SKM-1 treated with dmso at 0.1 percent for 144 hours (cell line): ENCODE measurements at regions not wholly inside any gene's neighbourhood (a gene's known extent, or its start where the extent isn't known, plus 50 kb on each side); places are given as distances from the start of the nearest gene placed in this dataset.
"Not testable (repeated sequence)": the region's sequence is repeated elsewhere in the genome, so short reads cannot be mapped to it uniquely, and the experiment has no call there.

Experiments
- DNase-seq: peaks from one replicate; lab custom pipeline; 2025; ENCODE audit not compliant: unreplicated experiment; lab: John Stamatoyannopoulos, UW

DNA sequence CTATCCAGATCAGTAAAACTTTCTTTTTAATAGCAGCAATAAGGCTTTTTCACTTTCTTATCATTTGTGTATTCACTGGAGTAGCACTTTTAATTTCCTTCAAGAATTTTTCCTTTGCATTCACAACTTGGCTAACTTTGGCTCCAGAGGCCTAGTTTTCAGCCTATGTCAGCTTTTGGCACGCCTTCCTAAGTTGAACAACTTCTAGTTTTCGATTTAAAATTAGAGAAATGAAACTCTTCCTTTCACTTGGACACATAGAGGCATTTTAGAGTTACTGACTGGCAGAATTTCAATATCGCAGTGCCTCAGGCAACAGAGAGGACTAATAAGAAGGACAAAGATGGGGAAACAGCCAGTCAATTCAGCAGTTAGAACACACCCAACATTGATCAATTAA is 577.4 kb downstream of the DSC3 start:
- DNase-seq, result no peak

DNA sequence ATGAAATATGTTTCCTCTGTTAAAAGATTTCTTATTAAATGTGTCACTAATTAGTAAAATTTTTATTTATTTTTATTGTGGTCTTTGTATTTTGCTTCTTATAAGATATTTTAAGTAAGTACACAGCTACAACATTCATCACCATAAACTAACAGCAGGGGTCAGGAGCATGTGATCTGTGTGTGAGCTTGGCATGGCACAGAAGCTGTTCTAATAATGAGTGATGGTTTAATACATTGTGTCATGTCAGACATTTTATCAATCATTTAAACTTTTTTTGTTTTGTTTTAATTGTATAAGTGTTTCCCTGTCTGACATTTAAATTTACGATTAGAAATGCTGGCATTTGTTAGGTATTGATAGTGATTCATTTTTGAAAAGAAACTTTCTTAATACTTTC is 585.4 kb downstream of the DSC3 start:
- no peak for DNase-seq

GRCh38 chr18:30455741-30456140 is 586.8 kb downstream of the DSC3 start:
- no peak for DNase-seq

- DNase-seq, result no peak
Measured at GRCh38 chr18:30454920-30455319, 587.6 kb downstream of the DSC3 start.

DNA sequence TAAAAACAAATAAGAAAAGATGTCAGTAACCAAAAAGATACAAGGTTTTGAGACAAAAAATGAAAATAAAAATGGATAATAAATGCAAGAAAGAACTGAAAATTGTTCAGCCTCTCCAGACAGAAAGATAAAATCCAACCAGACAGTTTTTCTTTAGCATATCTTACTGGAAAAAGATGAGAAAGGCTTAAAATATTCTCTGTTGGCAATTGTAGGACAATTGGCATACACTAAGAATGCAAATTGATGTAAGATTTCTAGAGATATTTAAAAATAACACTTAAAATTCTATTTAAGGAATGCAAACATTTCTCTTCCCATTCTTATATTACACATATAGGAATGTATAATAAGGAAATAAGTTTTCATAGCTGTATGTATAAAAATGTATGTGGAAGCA is 590.6 kb downstream of the DSC3 start:
- no peak for DNase-seq

- DNase-seq, result no peak
Measured at GRCh38 chr18:30450927-30451326, 591.6 kb downstream of the DSC3 start.

DNA sequence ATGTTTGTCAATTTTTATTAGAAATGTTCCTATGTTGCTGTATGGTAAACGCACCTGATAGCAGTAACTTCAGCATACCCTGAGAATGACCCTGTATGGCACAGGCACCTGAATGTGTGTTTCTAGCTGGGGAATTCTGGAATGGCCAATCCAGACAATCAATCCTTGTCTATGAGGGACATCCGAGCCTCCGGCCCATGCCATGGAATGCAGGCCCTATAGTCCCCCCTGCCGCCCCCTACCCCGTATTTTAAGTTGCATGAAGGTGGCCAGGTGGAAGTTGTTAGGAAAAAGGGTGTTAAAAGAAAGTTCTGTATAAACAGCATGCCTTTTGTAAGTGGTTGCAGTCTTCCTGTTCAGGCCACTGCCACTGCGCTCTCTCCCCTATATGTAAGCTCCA is 595.9 kb downstream of the DSC3 start:
- DNase-seq, result no peak

DNA sequence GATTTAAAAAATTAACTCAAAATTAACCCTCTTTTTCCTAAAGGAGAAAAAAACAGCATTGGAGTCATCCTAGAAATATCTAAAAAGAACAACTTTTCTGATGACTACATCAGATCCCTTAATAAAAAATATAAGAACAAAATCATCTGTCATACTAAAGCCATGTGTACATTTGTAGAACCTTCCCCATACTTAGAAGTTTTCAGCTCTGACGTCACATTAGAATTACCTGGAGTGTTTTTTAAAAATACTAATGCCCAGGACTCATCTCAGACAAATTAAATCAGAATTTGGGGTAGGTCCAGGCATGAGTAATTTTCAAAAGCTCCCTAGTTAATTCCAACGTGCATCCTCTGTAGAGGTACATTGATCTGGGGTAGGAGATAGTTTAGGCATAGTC is 598.0 kb downstream of the DSC3 start:
- DNase-seq, result no peak

DNA sequence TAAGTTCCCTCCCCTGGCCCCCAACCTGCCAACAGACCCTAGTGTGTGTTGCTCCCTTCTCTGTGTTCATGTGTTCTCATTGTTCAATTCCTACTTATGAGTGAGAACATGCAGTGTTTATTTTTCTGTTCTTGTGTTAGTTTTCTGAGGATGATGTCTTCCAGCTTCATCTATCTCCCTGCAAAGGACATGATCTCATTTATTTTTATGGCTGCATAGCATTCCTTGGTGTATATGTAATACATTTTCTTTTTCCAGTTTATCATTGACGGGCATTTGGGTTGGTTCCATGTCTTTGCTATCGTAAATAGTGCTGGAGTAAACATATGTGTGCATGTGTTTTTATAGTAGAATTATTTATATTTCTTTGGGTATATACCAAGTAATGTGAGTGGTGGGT is 602.2 kb downstream of the DSC3 start:
- DNase-seq, result no peak

- DNase-seq, result no peak
Measured at GRCh38 chr18:30439174-30439573, 603.4 kb downstream of the DSC3 start.

- no peak for DNase-seq
Measured at GRCh38 chr18:30432349-30432748, 610.2 kb downstream of the DSC3 start.

- DNase-seq, result not testable (repeated sequence)
Measured at GRCh38 chr18:30419399-30419798, 623.1 kb downstream of the DSC3 start.

DNA sequence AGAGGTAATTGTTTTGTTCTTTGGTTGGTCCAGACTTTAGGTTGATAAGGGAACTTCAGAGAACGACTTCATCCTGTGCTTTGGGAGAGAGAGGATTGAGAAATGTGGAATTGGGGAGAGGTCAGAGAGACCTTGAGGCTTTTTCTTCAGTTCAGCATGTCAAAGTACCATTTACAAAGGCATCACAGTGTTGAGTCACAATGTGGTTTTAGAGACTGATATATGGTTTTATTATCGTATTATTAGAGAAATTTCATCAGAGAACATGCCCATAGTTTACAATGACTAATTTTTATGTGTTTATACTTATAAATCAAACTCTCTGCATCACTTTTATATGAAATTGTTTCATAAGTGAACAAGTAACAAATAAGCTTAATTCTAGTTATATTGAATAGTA is 626.6 kb downstream of the DSC3 start:
- no peak for DNase-seq

GRCh38 chr18:30409120-30409519 is 633.4 kb downstream of the DSC3 start:
- no peak for DNase-seq

DNA sequence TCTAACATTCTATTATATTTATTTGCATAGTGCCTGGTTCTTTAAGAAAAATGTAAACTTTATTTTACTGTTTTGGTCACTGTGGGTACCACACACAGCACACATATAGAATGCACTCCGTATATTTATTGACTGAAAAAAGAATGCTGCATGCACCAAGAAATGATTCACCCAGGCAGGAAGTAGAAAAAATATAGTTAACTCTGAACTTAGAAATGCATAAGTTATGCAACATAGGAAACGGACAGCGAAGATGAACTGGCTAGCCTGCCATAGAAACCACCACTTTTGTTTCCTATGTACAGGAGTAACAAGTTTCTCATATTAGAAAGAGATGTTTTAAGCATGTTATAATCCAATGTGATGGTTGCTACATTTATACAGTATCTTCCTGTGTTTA is 635.8 kb downstream of the DSC3 start:
- DNase-seq, result peak; percentile 41

DNA sequence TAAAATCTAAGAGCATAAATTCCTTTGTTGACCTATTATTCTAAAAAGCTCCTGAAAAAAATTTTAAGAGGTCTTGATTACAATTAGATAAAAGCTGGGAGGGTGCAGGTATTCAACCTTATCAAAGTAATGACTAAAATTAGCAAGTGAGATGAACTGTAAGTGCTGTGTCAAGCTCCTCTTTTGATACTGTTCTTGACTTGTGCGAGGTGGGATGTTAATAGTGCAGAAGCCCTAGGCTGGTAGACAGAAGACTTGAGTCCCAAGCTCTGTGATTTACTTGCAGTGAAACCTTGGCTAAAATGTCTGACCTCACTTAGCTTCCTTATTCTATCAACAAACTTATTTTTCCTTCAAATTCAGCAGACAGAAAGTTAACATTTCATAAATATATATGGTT is 637.5 kb downstream of the DSC3 start:
- no peak for DNase-seq

GRCh38 chr18:30404422-30404821 is 638.1 kb downstream of the DSC3 start:
- DNase-seq, result no peak

DNA sequence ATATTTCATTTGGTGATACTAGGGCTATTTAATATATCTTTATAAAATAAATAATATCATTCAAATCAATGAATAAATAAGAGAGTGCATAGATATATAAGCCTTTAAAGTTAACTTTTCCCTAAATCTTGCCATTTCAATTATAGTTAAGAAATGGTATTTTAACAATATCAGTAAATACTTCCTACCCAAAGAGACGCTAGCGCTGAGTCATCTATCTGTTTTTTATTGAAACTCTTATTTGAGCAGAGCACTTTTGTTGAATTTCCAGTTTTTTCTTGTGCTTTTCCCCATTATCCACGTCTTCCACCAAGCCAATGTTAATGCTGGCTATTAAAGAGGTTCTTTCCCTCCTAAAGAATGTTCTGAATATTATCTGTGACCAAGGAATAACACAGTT is 639.3 kb downstream of the DSC3 start:
- DNase-seq, result no peak

DNA sequence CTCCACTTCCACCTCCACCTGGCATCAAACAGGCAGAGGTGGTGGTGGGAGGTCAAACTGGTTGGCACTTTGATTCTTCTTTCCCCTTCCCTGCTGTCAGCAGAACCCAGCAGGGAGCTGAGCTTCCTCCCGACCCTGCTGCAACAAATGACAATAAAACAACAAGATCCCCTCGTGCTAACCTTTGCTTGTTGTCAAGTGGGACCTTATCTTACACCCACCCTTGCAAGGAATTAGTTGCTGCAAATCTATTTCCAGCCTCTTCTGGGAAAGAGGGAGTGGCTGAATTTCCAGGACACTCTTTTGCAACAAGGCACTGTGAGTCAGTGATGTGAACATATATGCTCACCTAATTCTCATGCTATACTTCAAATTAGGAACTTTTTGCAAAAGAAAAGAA is 655.1 kb downstream of the DSC3 start:
- DNase-seq, result no peak

- no peak for DNase-seq
Measured at GRCh38 chr18:30386624-30387023, 655.9 kb downstream of the DSC3 start.

- no peak for DNase-seq
Measured at GRCh38 chr18:30385684-30386083, 656.9 kb downstream of the DSC3 start.

DNA sequence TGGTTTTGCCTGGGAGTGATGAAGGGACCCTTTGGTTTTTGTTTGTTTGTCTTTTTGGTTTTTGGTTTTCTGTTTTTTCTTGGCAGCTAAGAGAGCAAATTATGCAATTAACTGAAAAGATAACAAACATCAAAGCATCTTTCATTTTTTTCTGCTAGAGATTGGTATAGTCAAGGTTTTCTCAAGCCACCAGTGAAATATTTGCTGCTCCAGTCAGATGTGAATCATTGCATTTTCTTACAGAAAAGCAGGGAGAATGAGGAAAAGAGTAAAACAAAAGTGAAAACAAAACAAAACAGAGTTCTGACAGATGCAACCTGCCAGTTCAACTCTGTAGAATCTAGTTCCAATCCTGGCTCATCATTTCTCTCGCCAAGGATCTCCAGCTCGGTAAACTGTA is 660.7 kb downstream of the DSC3 start:
- no peak for DNase-seq

GRCh38 chr18:30378097-30378496 is 664.4 kb downstream of the DSC3 start:
- DNase-seq, result no peak

GRCh38 chr18:30376515-30376914 is 666.0 kb downstream of the DSC3 start:
- DNase-seq, result no peak
